GM23338 (cell line): ENCODE measurements at regions not wholly inside any gene's neighbourhood (a gene's known extent, or its start where the extent isn't known, plus 50 kb on each side); places are given as distances from the start of the nearest gene placed in this dataset.

Experiments used
- ATAC-seq: fragments of 200-7000 bp; cut with Tn5 transposase; 3 replicates; pipeline ENCODE4 v1.9.1; 2020
- DNase-seq: peaks from one replicate; pipeline ENCODE4 v3.0.0-alpha.2; 2015; ENCODE audit warnings: low spot score
- H2AFZ ChIP-seq: fragments of 200-600 bp; sonication (generic); 2 replicates; pipeline ENCODE4 v1.8.0; 2016; ENCODE audit warnings: antibody characterized with exemption, mild to moderate bottlenecking, moderate library complexity
- H3F3A ChIP-seq: fragments of 200-600 bp; sonication (generic); replicated peaks from 2 replicates; pipeline ENCODE4 v1.8.0; 2017; ENCODE audit warnings: antibody characterized with exemption, mixed run types, low read depth
- H3K27ac ChIP-seq: fragments of 200-600 bp; sonication (generic); 2 replicates; pipeline ENCODE4 v1.6.1; 2016; ENCODE audit warnings: low read depth
- H3K27me3 ChIP-seq: fragments of 200-600 bp; sonication (generic); 2 replicates; pipeline ENCODE4 v1.8.0; 2016; ENCODE audit warnings: mild to moderate bottlenecking, mixed run types, moderate library complexity; ENCODE audit not compliant: insufficient read depth
- H3K36me3 ChIP-seq: fragments of 200-600 bp; sonication (generic); 2 replicates; pipeline ENCODE4 v1.8.0; 2016; ENCODE audit warnings: mild to moderate bottlenecking; ENCODE audit not compliant: insufficient read depth
- H3K4me1 ChIP-seq: fragments of 200-600 bp; sonication (generic); 2 replicates; pipeline ENCODE4 v1.8.0; 2016; ENCODE audit warnings: mild to moderate bottlenecking, moderate library complexity; ENCODE audit not compliant: insufficient read depth
- H3K4me2 ChIP-seq: fragments of 200-600 bp; sonication (generic); 2 replicates; pipeline ENCODE4 v1.7.1; 2017; ENCODE audit warnings: mixed run types
- H3K4me3 ChIP-seq: fragments of 200-600 bp; sonication (generic); 2 replicates; pipeline ENCODE4 v1.6.1; 2016; ENCODE audit warnings: mixed run types
- H3K79me2 ChIP-seq: fragments of 200-600 bp; sonication (generic); replicated peaks from 2 replicates; pipeline ENCODE4 v1.8.0; 2017; ENCODE audit warnings: mild to moderate bottlenecking; ENCODE audit not compliant: insufficient read depth
- H3K9me2 ChIP-seq: fragments of 200-600 bp; sonication (generic); 2 replicates; pipeline ENCODE4 v1.8.0; 2017; ENCODE audit not compliant: insufficient read depth
- H4K20me1 ChIP-seq: fragments of 200-600 bp; sonication (generic); replicated peaks from 2 replicates; pipeline ENCODE4 v1.8.0; 2017; ENCODE audit warnings: mild to moderate bottlenecking; ENCODE audit not compliant: insufficient read depth
- H3K27ac Mint-ChIP-seq: 2 replicates; pipeline ENCODE4 v1.8.0; 2020; ENCODE audit warnings: inconsistent platforms, mild to moderate bottlenecking, moderate library complexity, mixed read lengths
- H3K27me3 Mint-ChIP-seq: 3 replicates; pipeline ENCODE4 v1.8.0; 2022; ENCODE audit warnings: low read depth, mild to moderate bottlenecking, moderate library complexity, mixed read lengths, inconsistent platforms; ENCODE audit not compliant: insufficient read depth, poor library complexity
- H3K36me3 Mint-ChIP-seq: 3 replicates; pipeline ENCODE4 v1.8.0; 2021; ENCODE audit warnings: low read depth, mild to moderate bottlenecking, inconsistent platforms, moderate library complexity, mixed read lengths
- H3K4me1 Mint-ChIP-seq: 3 replicates; pipeline ENCODE4 v1.8.0; 2020; ENCODE audit warnings: mild to moderate bottlenecking, inconsistent platforms, mixed read lengths
- H3K4me3 Mint-ChIP-seq: 3 replicates; pipeline ENCODE4 v1.8.0; 2021; ENCODE audit warnings: moderate library complexity, mild to moderate bottlenecking, inconsistent platforms, mixed read lengths
- H3K9me3 Mint-ChIP-seq: 3 replicates; pipeline ENCODE4 v1.8.0; 2020; ENCODE audit warnings: moderate library complexity, mild to moderate bottlenecking, inconsistent platforms, mixed read lengths
- CREB1 ChIP-seq: fragments of 250-450 bp; sonication (Bioruptor Pico); IDR thresholded peaks from 2 replicates; pipeline ENCODE4 v1.5.0; 2020; ENCODE audit warnings: low read depth, mild to moderate bottlenecking, moderate library complexity
- EZH2 ChIP-seq: fragments of 200-600 bp; sonication (generic); IDR thresholded peaks from one replicate; pipeline ENCODE4 v1.8.0; 2017; ENCODE audit warnings: antibody characterized with exemption, mild to moderate bottlenecking, low read depth; ENCODE audit not compliant: unreplicated experiment
- NANOG ChIP-seq: IDR thresholded peaks from 2 replicates; pipeline ENCODE4 v1.6.1; 2016; ENCODE audit warnings: antibody characterized with exemption, borderline replicate concordance
- STAT1 ChIP-seq: IDR thresholded peaks from one replicate; pipeline ENCODE4 v1.6.1; 2016; ENCODE audit warnings: antibody characterized with exemption; ENCODE audit not compliant: unreplicated experiment
- ZNF114 ChIP-seq: fragments of 250-450 bp; sonication (Bioruptor Pico); IDR thresholded peaks from 2 replicates; pipeline ENCODE4 v1.5.0; 2020; ENCODE audit warnings: mild to moderate bottlenecking, moderate library complexity
- TF ChIP-seq, protein P1 (sequence below): fragments of 250-450 bp; sonication (Bioruptor Pico); IDR thresholded peaks from 2 replicates; pipeline ENCODE4 v1.5.0; 2020; ENCODE audit warnings: mild to moderate bottlenecking, moderate library complexity
- TF ChIP-seq, protein P2 (sequence below): IDR thresholded peaks from 2 replicates; pipeline ENCODE4 v1.6.1; 2016; ENCODE audit warnings: antibody characterized with exemption
- TF ChIP-seq, protein P3 (sequence below), 2 experiments: fragments of 200-600 bp in 1 of 2; sonication (generic) in 1 of 2; conservative IDR thresholded peaks; 2 replicates each; pipeline versions ENCODE4 v1.5.1 to v1.6.1; 2016 to 2017; ENCODE audit warnings: antibody characterized with exemption in 2 of 2, low read depth in 2 of 2, mild to moderate bottlenecking in 2 of 2, moderate library complexity in 1 of 2

DNA sequence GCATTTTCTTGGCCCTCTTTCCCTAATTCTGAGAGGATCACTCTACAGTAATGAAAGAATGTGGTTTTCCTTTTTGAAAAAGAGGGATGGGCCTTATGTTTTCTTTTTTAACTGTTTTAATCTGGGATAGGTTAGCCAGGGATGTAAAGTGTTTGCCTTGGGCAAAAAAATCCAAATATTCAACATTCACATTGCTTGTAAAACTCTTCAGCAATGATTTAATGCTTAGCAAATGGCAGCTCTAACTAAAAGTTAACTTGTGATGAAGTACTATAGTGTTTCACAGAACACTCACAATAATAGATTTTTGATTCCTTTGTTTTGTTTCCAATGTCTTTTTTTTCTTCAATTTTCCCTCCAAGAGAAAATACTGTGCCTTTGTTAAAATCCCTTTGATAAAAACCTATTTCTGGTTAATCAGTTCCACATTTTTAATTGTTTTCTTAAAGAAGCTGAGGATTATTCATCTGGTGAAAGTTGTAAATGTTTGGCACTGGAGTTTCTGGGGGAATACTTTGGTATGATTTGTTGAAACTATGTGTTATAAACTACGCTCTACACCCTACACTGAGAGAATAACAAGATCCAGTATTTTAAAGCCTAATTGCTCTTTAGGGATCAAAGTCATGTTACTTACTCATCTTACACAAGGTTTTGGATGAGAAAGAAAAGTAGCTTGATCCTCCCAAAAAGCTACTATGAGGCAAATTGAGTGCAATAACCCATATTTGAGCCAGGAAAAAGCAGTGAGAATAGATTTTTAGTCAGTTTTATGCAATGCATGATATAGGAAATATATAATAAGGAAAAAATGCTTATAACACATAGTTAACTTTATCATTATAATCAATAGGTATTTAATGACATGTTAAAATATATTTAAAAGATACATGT, 335.8 kb downstream of the EPHA7 start:
- Histone ChIP-seq H3K79me2 (no peaks in the 10 kb centered on the region), H4K20me1 (no peaks in the 10 kb centered on the region), H3K27me3 (peaks cover 15% of the 10 kb centered on the region), H3K4me1 (peaks cover 66% of the 10 kb centered on the region), H3K4me3 (no peak overlapping the region), H3K36me3 (no peaks in the 10 kb centered on the region), H2AFZ (no peak overlapping the region), H3K27ac (no peak overlapping the region), H3F3A (no peaks in the 10 kb centered on the region), H3K9me2 (no peaks in the 10 kb centered on the region), H3K4me2 (0 out of 2 replicates have a peak overlapping the region, but pooled peaks have one; percentile 22)
- Mint-ChIP-seq H3K4me1 (peaks cover 58% of the 10 kb centered on the region), H3K9me3 (no peaks in the 10 kb centered on the region), H3K27me3 (no peaks in the 10 kb centered on the region), H3K36me3 (no peaks in the 10 kb centered on the region), H3K27ac (peak overlapping the region; percentile 70; the same call in 1 of the 2 replicates), H3K4me3 (no peak overlapping the region)
- DNase-seq: no peak
- no peak for TF ChIP-seq STAT1
- TF ChIP-seq CREB1 (CRISPR knock-in tag): no peak
- TF ChIP-seq, protein P1, sequence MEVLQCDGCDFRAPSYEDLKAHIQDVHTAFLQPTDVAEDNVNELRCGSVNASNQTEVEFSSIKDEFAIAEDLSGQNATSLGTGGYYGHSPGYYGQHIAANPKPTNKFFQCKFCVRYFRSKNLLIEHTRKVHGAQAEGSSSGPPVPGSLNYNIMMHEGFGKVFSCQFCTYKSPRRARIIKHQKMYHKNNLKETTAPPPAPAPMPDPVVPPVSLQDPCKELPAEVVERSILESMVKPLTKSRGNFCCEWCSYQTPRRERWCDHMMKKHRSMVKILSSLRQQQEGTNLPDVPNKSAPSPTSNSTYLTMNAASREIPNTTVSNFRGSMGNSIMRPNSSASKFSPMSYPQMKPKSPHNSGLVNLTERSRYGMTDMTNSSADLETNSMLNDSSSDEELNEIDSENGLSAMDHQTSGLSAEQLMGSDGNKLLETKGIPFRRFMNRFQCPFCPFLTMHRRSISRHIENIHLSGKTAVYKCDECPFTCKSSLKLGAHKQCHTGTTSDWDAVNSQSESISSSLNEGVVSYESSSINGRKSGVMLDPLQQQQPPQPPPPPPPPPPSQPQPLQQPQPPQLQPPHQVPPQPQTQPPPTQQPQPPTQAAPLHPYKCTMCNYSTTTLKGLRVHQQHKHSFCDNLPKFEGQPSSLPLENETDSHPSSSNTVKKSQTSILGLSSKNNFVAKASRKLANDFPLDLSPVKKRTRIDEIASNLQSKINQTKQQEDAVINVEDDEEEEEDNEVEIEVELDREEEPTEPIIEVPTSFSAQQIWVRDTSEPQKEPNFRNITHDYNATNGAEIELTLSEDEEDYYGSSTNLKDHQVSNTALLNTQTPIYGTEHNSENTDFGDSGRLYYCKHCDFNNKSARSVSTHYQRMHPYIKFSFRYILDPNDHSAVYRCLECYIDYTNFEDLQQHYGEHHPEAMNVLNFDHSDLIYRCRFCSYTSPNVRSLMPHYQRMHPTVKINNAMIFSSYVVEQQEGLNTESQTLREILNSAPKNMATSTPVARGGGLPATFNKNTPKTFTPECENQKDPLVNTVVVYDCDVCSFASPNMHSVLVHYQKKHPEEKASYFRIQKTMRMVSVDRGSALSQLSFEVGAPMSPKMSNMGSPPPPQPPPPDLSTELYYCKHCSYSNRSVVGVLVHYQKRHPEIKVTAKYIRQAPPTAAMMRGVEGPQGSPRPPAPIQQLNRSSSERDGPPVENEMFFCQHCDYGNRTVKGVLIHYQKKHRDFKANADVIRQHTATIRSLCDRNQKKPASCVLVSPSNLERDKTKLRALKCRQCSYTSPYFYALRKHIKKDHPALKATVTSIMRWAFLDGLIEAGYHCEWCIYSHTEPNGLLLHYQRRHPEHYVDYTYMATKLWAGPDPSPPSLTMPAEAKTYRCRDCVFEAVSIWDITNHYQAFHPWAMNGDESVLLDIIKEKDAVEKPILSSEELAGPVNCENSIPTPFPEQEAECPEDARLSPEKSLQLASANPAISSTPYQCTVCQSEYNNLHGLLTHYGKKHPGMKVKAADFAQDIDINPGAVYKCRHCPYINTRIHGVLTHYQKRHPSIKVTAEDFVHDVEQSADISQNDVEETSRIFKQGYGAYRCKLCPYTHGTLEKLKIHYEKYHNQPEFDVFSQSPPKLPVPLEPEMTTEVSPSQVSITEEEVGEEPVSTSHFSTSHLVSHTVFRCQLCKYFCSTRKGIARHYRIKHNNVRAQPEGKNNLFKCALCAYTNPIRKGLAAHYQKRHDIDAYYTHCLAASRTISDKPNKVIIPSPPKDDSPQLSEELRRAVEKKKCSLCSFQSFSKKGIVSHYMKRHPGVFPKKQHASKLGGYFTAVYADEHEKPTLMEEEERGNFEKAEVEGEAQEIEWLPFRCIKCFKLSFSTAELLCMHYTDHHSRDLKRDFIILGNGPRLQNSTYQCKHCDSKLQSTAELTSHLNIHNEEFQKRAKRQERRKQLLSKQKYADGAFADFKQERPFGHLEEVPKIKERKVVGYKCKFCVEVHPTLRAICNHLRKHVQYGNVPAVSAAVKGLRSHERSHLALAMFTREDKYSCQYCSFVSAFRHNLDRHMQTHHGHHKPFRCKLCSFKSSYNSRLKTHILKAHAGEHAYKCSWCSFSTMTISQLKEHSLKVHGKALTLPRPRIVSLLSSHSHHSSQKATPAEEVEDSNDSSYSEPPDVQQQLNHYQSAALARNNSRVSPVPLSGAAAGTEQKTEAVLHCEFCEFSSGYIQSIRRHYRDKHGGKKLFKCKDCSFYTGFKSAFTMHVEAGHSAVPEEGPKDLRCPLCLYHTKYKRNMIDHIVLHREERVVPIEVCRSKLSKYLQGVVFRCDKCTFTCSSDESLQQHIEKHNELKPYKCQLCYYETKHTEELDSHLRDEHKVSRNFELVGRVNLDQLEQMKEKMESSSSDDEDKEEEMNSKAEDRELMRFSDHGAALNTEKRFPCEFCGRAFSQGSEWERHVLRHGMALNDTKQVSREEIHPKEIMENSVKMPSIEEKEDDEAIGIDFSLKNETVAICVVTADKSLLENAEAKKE (CRISPR knock-in tag): no peak
- TF ChIP-seq NANOG: no peak
- TF ChIP-seq, protein P2, sequence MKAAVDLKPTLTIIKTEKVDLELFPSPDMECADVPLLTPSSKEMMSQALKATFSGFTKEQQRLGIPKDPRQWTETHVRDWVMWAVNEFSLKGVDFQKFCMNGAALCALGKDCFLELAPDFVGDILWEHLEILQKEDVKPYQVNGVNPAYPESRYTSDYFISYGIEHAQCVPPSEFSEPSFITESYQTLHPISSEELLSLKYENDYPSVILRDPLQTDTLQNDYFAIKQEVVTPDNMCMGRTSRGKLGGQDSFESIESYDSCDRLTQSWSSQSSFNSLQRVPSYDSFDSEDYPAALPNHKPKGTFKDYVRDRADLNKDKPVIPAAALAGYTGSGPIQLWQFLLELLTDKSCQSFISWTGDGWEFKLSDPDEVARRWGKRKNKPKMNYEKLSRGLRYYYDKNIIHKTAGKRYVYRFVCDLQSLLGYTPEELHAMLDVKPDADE: no peak
- no peak for TF ChIP-seq EZH2
- no peak for TF ChIP-seq ZNF114 (CRISPR knock-in tag)
- TF ChIP-seq, protein P3, sequence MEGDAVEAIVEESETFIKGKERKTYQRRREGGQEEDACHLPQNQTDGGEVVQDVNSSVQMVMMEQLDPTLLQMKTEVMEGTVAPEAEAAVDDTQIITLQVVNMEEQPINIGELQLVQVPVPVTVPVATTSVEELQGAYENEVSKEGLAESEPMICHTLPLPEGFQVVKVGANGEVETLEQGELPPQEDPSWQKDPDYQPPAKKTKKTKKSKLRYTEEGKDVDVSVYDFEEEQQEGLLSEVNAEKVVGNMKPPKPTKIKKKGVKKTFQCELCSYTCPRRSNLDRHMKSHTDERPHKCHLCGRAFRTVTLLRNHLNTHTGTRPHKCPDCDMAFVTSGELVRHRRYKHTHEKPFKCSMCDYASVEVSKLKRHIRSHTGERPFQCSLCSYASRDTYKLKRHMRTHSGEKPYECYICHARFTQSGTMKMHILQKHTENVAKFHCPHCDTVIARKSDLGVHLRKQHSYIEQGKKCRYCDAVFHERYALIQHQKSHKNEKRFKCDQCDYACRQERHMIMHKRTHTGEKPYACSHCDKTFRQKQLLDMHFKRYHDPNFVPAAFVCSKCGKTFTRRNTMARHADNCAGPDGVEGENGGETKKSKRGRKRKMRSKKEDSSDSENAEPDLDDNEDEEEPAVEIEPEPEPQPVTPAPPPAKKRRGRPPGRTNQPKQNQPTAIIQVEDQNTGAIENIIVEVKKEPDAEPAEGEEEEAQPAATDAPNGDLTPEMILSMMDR (conservative IDR thresholded peaks at IDR 0.05; ENCODE audit: low read depth in 2 of 2): no peak
- no peak for ATAC-seq
